ENCODE measurements at regions not wholly inside any gene's neighbourhood (a gene's known extent, or its start where the extent isn't known, plus 50 kb on each side); places are given as distances from the start of the nearest gene placed in this dataset.
A peak's percentile ranks its signal among the peaks of the same experiment; 100 is the strongest.

GRCh38 chr4:100953616-100954015 lies 393.7 kb downstream of the PPP3CA start:
- no peak overlapping the region for H3K4me3 ChIP-seq (ENCODE audit: low read length)
- no peak for DNase-seq (ENCODE audit: low read depth)
- TF ChIP-seq, protein P1, sequence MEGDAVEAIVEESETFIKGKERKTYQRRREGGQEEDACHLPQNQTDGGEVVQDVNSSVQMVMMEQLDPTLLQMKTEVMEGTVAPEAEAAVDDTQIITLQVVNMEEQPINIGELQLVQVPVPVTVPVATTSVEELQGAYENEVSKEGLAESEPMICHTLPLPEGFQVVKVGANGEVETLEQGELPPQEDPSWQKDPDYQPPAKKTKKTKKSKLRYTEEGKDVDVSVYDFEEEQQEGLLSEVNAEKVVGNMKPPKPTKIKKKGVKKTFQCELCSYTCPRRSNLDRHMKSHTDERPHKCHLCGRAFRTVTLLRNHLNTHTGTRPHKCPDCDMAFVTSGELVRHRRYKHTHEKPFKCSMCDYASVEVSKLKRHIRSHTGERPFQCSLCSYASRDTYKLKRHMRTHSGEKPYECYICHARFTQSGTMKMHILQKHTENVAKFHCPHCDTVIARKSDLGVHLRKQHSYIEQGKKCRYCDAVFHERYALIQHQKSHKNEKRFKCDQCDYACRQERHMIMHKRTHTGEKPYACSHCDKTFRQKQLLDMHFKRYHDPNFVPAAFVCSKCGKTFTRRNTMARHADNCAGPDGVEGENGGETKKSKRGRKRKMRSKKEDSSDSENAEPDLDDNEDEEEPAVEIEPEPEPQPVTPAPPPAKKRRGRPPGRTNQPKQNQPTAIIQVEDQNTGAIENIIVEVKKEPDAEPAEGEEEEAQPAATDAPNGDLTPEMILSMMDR (conservative IDR thresholded peaks at IDR 0.05; ENCODE audit: low read length), result no peak

DNA sequence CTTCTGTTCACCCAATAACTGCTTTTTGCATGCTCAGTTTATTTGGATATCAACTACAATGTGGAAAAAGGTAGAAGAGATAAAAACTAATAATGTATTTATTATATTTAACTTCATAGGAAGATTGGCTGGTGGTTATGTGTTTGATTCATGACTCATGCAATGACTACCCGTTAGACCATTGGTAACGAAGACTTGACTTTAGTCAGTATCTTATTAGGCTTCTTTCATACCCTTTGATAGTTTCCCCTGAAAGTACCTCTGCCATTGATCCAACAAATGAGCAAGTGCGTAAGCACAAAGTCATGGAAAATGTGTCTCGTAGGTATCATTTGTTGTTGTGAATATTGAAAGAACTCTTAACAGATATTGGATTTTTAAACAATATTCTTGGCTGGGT lies 394.7 kb downstream of the PPP3CA start:
- TF ChIP-seq, protein P1 (conservative IDR thresholded peaks at IDR 0.05; ENCODE audit: low read length), result no peak
- no peak for DNase-seq (ENCODE audit: low read depth)
- no peak overlapping the region for H3K4me3 ChIP-seq (ENCODE audit: low read length)

DNA sequence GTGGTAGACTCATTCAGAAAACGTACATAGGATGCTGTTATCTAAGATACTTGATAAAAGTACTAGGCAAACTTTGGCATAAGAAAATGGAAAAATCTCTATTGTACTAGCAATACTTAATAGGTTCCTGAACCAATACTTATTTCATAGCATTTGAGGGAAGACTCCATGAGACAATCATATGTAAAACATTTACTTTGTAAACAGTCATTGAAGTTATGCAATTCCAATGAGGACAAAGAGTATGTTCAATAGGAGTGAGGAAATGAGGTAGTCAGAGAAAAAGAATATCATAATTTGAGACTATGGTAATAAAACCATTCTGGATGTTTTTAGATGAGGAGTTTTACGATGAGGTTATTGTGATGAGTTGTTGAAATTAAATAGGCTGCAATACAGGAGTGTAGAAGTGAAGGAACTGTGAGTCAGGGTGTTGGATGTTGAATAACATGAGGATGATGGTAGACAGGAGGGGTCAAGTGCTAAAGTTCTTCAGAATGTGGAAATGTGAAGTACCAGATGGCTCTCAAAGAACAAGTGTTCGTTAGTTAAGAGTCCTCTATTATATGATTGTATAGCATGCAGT lies 397.9 kb downstream of the PPP3CA start:
- no peak overlapping the region for H3K4me3 ChIP-seq (ENCODE audit: low read length)
- TF ChIP-seq, protein P1 (conservative IDR thresholded peaks at IDR 0.05; ENCODE audit: low read length), result no peak
- peak; percentile 12 for DNase-seq (ENCODE audit: low read depth)

GRCh38 chr4:100948911-100949310 lies 398.4 kb downstream of the PPP3CA start:
- TF ChIP-seq, protein P1 (conservative IDR thresholded peaks at IDR 0.05; ENCODE audit: low read length), result no peak
- DNase-seq (ENCODE audit: low read depth), result no peak
- no peak overlapping the region for H3K4me3 ChIP-seq (ENCODE audit: low read length)

DNA sequence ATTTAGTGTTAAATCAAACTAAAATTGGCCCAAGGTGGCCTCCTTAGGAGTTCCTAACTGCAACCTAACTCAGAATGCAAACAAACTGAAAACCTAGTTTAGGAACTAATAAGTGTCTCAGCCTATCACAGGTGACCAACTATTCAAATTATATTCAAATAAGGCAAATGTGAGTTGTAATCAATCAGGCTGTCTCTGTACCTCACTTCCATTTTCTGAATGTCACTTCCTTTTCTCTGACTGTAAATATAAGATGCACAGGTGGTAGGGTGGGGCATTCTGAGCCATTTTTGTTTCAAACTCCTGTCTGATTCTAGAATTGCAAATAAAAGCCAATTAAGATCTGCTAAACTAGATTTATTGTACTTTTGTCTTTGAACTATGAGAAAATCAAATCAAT lies 401.5 kb downstream of the PPP3CA start:
- no peak overlapping the region for H3K4me3 ChIP-seq (ENCODE audit: low read length)
- DNase-seq (ENCODE audit: low read depth), result no peak
- TF ChIP-seq, protein P1 (conservative IDR thresholded peaks at IDR 0.05; ENCODE audit: low read length), result no peak

- TF ChIP-seq, protein P1 (conservative IDR thresholded peaks at IDR 0.05; ENCODE audit: low read length), result no peak
- H3K4me3 ChIP-seq (ENCODE audit: low read length), result no peak overlapping the region
- DNase-seq (ENCODE audit: low read depth), result no peak
Measured at GRCh38 chr4:100938698-100939097, 408.6 kb downstream of the PPP3CA start.

- DNase-seq (ENCODE audit: low read depth), result no peak
- H3K4me3 ChIP-seq (ENCODE audit: low read length), result no peak overlapping the region
- TF ChIP-seq, protein P1 (conservative IDR thresholded peaks at IDR 0.05; ENCODE audit: low read length), result no peak
Measured at GRCh38 chr4:100936661-100937375, 410.5 kb downstream of the PPP3CA start.
